ENCODE measurements at regions not wholly inside any gene's neighbourhood (a gene's known extent, or its start where the extent isn't known, plus 50 kb on each side); places are given as distances from the start of the nearest gene placed in this dataset.

DNA sequence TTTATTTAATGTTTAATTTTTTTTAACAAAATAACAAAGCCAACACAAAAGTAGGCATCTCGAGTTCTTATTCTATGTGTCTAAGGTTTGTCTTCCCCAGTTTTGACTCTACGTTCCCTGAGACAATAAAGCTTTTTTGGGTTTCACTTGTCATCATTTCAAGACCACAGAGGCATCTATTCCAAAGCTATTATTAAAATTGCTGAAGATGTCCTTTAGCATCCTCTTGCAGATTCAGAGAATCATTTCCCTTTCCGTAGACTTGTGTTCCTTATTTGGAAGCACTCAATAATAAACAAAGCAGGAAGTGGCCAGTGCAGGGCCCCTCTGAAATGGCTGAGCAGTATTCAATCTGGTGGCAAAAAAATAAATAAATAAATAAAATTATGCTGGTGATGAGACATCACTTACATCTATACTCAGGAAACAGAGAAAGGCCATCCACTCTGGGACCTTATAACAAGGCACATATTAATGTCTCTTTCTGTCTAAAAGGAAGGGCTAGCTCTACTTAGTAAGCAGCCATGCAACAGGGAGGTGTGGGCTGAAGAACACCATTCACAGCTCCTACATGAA lies 362.3 kb downstream of the WDR72 start:
- DNase-seq = no peak

DNA sequence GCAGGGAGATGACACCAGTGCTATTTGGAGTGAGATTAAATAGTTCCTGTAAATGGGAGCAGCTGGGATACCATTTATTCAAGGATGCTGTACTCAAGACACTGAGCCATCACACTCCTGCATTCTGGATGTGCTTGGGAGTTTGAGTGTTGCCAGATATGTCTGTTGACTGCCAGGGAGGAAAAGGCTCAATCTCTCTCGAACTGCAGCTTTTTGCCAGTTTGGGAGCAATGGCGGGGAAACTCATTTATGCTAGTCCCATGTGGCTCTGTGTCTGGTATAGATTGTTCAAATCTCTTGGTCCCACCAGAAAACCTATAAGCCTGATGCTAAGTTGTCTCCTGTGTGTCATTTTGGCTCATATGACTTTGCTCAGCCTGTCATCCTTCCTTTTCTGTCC lies 363.6 kb downstream of the WDR72 start:
- DNase-seq = no peak

- DNase-seq = no peak
Measured at GRCh38 chr15:53390549-53390948, 368.9 kb downstream of the WDR72 start.

- DNase-seq = no peak
Measured at GRCh38 chr15:53389271-53390037, 370.0 kb downstream of the WDR72 start.

GRCh38 chr15:53384417-53384816 lies 375.0 kb downstream of the WDR72 start:
- DNase-seq = peak; percentile 11

GRCh38 chr15:53378096-53378800 lies 381.2 kb downstream of the WDR72 start:
- DNase-seq = no peak

DNA sequence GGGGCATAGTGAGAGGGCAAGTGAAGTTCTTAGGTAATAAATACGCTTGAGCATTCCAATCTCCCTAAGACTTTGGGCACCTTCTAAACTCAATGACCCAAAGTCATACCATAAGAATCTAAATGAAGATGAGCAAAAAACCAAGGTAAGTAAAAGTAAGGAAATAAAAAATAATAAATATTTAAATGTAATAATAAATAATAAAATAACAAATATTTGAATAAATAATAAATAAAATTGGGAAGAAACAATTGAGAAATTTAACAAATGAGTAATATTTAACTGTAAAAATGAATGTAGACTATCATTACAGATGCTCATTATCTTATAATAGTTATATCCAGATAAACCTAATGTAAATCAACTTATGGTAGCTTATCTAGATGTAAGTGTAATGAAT lies 391.7 kb downstream of the WDR72 start:
- no peak for DNase-seq

DNA sequence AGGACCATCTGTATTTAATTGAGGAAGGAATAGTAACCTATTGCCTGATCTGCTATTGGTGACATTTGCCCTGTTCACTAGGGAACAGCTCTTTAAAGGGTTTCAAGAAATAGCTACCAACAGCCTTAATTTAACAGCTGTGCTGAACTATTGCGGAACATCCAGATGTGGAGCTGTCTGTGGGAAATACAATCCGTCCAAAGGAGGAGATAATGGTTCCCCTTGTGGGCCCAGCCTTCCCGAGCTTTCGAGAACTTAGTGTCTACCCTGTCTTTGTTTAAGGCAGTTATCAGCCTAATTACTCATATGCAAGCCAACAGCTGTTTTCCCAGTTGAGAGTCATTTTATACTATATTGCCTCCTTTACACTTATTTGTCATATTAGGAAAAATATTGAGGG lies 398.6 kb downstream of the WDR72 start:
- DNase-seq = no peak

GRCh38 chr15:53359038-53359437 lies 400.4 kb downstream of the WDR72 start:
- DNase-seq = no peak

- DNase-seq = no peak
Measured at GRCh38 chr15:53354874-53355273, 404.6 kb downstream of the WDR72 start.

DNA sequence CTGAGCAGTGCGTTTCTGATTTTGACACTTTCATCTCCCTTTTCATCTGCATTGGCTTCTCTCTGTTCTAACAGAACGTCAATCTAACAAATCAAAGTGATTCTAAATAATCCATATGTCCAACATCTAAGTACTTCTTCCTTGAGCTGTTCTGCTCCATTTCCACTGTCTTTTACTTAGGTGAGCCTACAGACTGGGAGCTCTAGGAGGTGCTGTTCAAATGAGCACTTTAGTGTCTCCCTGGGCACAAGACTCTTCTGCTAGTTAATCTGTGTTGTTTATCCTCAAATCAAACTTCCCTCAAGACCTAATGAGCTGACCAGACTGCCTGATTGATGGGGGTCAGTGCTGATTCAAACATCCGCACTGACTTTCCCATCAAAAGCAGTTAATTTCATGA lies 408.1 kb downstream of the WDR72 start:
- DNase-seq = no peak

- DNase-seq = no peak
Measured at GRCh38 chr15:53346583-53346982, 412.9 kb downstream of the WDR72 start.

DNA sequence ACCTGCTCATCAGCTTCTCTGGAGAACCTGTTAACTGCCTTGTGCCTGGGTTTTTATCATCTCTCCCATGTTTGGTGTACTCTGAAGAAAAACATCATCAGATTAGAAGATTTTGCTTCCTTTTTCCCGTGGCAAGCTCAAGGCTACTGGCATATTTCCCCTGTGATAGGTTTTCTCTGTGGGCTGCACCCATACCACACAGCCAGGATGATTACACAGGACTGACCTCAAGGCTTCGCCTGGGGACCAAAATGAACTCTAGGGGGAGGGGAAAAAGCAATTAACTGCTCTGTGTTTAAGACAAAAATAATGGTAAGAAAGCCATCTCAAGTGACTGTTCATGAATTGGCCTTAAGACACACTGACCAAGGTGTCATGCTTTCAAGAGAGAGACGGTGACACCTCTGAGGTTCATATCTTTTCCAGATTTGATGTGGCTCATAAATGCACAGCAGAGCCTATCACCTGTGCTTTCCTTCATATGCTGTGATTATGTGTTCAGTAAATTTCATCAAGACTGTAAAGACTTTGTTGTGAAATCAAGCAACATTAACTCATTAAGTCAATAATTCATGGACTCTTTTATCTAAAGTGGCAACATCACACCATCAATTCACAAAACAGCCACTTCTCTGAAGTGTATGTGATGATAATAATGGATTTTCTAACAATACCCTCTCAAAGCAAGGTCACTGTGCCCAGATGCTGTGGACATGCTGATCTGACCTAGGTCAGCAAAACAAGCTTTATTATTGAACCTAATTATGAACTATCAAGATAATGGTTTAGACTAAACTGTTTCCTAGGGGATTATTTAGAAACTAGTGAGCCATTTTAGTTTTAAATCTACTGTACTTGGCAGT lies 427.9 kb downstream of the WDR72 start:
- DNase-seq = no peak

- no peak for DNase-seq
Measured at GRCh38 chr15:53328341-53328740, 431.1 kb downstream of the WDR72 start.

DNA sequence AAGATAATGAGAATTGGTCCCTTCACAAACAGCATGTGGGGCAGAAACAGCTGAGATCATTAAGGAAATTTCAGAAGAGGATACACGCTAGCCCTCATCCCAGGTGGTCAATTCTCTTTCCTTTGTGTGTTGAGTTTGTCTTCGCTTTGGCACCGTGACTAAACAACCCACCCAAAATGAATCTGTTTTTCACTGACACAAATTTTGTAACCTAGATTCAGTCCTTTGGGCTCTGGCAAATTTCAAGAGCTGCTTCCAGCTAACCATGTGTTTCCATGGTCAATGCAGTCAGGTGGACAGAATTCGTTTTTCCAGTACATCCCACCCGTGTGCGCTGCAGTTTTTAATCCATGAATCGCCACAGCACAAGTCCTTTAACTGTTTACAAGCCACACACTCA lies 435.4 kb downstream of the WDR72 start:
- DNase-seq = no peak

DNA sequence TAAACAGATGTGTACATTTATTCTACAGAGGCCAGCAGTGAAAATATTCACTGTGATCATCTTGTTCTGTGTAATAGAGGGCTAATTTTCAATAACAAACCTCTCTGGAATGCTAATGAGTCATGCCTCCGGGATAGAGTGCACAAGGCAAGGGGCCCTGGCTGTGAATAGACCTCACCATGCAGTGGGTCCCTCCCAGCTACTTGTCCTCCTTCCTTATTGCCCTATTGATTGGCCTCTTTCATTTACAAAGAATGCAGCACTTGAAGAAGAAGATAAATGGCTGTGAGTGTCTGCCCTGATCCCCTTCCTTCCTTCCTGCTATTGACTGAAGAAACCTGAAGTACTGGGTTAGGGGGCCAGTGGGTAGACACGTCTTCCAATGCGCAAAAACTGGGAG lies 436.3 kb downstream of the WDR72 start:
- DNase-seq = no peak

GRCh38 chr15:53320816-53321215 lies 438.6 kb downstream of the WDR72 start:
- DNase-seq = no peak

DNA sequence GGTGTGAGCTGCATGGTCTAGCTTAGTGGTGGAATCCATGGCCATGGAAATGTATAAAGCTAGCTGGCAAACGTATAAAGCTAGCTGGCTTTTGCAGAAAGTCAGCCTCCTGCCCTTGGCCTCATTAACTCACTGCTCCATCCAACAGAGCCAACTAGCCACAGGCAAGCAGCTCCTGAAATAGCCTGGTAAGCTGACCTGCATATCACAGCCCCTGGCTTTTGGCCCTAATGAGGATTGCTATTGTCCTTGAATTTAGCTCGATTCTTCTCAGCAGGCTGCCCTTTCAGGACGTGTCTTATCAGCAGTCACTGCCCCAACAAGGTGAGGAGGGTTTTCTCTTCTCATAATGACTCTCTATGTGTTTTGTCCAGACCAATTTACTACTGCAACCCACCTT lies 446.8 kb downstream of the WDR72 start:
- DNase-seq = no peak

DNA sequence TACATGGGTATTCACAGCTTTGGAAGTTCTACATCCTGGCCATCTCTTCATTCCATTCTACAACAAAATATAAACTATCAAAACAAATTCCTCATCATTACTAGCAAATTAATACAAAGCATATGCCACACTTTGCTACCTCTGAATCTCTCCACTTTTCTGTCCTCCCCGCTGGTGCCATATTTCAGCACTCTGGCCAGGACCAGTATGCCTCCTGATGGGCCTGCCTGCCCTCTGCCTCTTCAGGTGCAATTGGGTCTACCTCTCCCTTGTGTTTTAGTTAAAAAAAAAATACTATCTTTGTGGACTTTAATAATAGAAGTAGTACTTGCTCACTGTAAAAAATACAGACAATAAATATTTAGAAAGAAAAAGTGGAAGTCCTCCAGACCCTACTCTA lies 448.8 kb downstream of the WDR72 start:
- no peak for DNase-seq

DNA sequence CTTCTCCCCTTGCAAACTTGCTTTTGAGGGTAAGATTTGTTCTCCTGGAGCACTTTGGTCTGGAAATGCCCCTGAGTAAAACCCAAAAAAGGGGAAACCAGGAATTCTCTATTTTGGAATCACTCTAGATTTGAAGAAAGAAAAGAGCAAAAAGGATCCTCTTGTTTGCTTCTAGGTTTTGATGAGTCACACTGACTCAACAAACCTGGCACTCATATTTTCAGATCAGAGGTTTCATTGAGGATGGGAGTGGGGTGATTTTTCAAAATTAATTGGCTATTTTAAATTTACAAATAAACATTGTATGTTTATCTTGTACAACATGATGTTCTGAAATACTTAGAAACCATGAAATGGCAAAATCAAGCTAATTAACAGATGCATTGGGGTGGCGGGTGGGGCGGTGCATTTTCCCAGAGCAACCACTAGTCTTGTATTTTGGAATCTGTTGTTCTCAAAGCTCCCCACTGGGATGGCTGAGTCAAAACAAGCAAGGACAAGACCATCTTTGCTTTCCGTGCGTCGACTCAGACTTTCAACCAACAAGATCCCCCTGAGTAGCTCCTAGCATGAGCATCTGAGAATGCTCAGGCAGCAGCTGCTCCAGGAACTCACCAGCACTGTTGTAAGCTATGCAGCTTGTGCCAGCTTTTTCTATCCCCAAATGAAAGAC lies 451.4 kb downstream of the WDR72 start:
- no peak for DNase-seq

- DNase-seq = no peak
Measured at GRCh38 chr15:53305554-53305953, 453.9 kb downstream of the WDR72 start.

DNA sequence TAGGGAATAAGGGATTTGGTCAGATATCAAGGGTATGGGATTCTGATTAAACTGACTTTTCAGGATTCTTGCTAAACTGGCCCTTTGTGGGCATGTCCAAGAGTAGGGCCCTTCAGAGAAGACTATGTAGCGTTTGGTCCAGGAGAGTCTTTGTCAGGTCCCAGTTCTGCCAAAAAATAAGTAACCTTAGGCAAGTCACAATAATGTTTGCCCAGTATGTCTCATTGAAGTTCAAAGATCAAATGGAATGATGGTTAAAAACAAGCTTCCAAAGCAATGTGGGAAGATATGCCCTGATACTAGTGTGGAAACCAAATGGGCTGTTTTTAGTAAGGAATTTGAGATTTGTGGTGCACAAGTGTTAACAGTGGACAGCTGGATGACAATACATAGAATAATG lies 454.4 kb downstream of the WDR72 start:
- DNase-seq = no peak

GRCh38 chr15:53297828-53298227 lies 461.6 kb downstream of the WDR72 start:
- DNase-seq = no peak

Data from GDM1 (cell line).